HG02840 (cell line): ENCODE measurements at regions not wholly inside any gene's neighbourhood (a gene's known extent, or its start where the extent isn't known, plus 50 kb on each side); places are given as distances from the start of the nearest gene placed in this dataset.

Experiments
- ATAC-seq: cut with Tn5 transposase; IDR thresholded peaks from one replicate; pipeline ENCODE4 v1.9.1; 2021; ENCODE audit warnings: mild to moderate bottlenecking, moderate library complexity, moderate number of reproducible peaks; ENCODE audit not compliant: unreplicated experiment, low FRiP score

DNA sequence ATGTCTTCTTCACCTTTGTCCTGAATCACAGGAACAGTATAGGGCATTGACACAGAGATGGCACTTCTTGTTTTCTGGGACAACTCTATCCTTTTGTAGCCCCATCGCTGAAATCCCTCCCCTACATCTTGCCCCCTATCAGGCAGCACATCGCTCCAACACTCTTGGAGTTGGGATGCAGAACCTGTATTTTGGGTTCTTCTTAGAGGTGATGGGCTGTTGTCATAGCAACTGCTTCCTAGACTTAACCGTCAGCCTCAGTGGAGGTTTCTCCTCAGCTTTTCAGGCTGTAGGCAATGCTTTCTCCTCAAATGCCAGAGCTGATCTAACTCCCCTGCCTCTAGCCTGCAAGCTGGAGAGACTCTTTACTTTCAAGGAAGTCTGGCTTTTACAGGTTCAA, 99.9 kb upstream of the SPRED2 start:
- ATAC-seq = no peak

DNA sequence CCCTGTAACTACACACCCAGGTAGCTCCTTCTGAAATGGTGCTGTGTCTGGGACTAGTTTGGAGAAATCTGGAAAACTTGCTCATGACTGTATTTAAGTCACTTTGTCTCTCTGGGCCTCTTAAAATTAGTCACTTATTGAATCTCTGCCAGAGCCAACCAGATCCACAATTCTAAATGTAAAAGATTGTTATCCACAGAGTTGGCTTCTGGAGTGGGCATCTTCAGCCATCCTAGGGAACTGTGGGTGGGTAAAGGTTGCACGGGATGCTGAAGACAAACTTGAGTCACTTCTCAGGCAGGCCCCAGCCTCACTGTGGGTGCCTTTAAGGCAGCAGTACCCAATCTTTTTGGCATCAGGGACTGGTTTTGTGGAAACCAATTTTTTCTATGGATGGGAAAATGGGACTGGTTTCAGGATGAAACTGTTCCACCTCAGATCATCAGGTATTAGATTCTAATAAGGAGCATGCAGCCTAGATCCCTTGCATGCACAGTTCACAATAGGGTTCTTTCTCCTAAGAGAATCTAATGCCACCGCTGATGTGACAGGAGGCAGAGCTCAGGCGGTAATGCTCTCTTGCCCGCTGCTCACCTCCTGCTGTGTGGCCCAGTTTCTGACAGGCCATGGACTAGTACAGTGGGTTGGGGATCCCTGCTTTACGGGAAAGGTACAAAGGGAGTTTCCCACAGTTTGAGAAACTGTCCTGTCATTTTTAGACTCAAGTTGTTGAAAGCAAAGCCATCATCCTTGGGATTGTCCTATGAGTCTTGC, 98.3 kb upstream of the SPRED2 start:
- ATAC-seq = no peak

DNA sequence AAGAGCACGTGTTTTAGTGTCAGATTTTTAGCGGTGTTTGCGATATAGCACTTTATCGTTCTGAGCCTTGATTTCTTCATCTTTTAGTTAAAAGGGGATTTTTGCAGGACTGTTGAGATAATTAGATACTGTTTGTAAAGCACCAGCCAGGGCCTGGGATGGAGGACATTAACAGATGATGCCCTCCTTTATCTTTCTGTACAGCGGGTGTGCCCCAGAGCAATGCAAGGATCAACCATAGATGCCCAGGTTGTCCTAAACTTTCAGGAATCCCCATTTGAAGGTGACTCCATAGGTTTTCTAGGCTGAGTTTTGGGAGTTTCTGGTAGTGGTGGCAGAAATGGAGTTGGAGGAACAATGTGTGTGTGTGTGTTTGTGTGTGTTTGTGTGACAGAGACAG, 97.0 kb upstream of the SPRED2 start:
- no peak for ATAC-seq

DNA sequence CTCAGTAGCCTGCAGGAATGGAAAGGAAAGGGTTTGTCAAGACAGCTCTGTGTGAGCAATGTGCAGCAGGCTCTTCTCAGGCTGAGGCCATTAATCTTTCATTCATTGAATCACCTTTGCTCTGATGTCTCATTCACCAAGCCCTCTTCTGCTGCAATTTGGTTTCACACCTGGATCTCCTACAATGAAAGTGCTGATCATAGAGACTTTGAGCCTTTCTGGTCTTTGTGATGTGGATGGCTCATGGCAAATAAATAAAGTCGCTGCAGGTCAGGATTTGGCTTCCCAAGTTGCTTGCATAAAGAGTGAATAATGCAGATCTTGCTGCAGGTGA, 95.8 kb upstream of the SPRED2 start:
- no peak for ATAC-seq

DNA sequence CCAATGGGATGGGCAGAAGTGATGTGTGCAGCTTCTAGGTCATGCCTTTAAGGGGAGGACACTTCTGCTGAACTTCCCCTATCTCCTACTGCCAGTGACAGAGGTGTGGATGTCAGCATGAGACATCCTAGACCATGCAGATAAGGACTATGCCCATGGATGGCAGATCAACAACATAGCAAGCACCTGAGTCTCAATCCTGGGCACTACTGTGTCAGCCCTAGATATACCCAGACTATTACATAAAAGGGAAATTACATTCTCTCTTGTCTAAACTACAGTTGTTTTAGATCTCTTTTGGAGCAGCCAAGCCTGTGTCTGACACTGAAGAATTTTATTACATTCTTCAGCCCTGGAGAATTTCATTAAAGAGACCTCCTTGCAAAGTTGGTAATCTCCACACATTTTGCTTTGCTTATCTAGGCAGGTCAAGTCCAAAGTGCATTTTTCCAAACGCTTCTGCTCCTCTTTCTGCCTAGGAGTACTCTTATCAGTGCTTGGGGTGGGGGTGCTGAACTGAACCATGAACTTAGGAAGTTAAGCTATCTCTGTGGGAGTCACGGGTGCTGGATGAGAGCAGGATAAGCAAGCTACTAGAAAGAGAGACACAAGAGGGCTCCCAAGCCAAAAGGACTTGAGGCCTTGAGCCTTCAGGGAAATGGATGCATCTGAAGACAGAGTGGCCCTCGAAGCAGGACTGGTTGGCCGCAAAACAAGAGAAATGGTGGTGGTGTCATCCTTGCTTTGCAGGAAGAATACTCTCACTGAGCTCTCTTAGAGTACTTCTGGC, 95.2 kb upstream of the SPRED2 start:
- no peak for ATAC-seq

DNA sequence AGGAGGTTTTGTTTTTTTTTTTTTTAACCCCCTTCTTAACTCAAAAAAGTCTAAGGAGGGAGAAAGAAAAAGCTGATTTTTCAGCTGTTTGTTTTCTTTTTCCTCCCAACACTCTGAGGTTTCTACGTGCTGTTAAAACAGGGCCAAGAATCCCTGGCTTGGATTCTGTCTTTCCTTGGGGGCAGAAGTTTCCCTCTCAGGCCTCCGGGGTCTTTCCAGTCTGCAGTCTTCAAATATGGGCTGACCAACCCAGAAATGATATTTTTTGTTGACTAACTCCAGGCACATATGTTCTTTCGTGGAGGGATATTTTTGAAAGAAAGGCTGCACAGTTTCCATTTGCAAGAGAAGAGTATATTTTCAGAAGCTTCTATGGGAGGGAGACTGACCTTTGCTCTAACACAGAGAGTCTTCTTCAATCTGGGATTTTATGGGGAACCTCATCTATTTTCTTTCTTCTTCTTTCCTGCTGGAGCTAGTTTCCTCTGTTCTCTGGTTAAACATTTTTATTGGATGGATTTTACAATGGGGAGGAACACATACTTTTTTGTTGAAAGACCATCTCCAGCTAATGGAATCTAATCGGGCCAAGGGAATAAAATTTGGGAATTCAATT, 93.3 kb upstream of the SPRED2 start:
- no peak for ATAC-seq

DNA sequence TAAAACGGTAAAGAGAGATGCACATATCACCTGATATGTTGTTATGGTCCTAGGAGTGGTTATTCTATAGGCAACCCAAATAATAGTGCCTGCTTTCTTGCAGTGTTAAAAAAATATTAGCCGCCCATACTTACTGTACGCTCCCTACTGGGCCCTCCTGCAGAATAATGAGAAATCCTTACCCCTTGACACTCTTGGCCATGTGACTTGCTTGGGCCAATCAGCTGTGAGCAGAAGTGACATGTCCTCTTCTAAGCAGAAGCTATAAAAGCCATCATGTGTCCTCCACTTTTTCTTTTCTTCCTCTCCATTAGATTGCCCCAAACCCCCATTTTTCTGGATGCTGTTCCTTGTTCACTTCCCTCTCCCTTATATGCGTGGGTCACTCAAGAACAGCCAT, 90.5 kb upstream of the SPRED2 start:
- no peak for ATAC-seq

DNA sequence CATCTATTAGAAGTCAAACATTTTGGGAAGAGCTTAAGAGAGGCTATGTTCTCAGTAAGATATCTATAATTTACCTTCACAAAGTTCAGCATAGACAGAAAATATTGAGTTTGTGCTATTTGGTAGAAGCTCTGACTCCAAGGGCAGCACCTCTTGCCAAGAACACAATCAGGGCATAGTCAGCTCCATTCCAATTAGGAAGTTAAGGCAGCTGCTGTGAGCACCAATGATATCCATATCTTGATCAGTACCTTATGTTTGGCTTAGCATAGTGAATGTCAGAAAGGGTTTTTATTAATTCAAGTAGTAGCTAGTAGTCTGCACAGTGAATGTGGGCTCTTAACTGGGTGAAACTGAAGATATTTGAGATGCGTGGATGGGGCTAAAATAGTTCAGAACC, 86.4 kb upstream of the SPRED2 start:
- ATAC-seq = no peak

DNA sequence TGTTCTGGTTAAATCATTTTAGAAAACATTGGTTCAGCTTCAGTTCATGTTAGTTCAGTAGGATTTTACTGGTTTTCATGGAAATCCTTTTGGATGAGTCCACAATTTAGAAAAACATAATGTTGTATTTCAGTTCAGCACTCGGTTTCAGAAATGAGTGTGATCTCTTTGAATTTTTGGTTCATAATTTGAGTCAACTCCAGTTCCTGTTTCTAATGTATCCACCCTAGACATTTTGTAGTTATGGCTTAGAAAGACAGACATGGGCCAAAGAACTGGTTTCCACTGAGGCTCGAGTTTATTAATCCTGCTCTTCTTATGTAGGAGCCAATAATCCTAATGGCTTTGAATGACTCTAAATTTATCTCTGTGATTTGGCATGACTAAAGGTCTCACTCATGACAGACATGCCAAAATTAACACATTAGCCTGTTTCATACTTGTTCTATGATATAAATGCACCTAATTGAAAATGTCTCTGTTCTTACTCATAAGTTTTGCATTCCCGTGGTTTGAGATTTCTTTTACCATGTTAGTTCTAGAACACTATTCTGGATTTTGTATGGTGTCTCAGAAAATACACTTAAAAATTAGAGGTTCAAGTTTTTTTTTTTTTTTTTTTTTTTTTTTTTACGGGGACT, 82.3 kb upstream of the SPRED2 start:
- ATAC-seq = no peak

DNA sequence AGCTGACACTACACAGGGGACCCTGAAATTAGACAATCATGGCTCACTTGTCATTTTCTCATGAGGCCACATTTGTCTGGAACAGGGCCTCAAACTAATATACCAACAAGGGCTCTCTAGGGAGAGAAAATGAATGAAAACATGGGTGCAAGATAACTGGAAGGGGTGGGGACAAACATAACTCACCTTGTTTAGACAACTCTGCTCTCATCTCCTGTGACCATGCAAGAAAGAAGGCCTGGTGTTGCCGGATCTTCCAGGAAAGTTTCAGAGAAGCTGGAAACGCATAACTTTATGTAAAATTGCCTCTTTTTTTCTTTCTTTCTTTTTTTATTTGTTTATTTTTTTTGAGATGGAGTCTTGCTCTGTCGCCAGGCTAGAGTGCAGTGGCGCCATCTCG, 80.4 kb upstream of the SPRED2 start:
- no peak for ATAC-seq

DNA sequence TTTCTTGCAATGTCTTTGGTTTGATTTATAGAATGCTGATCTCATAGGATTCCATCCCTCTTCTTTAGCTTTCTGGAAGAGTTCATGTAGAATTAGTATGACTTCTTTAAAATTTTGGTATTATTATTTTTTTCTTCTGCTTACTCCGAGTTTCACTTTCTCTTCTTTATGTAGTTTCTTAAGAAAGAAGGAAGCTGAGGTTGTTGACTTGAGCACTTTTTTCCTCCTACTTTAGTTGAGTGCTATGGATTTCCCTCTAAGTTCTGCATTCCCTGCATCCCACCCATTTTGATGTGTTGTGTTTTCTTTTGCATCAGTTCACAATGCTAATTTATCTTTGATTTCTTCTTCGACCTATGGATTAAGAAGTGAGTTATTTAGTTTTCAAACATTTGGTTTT, 78.9 kb upstream of the SPRED2 start:
- no peak for ATAC-seq

DNA sequence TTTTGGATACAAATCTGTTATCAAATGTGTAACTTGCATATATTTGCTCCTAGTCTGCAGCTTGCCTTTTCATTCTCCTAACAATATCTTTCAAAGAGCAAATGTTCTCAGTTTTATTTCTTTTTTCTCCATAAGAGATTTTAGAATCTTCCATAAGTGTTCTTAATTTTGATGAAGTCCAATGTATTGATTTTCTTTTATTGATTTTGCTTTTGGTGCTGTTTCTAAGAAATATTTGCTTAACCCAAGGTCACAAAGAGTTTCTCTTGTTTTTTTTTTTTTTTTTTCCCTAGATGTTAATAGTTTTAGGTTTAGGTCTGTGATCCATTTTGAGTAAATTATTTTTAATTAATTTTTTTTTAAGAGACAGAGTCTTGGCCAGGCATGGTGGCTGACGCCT, 75.8 kb upstream of the SPRED2 start:
- ATAC-seq = no peak

DNA sequence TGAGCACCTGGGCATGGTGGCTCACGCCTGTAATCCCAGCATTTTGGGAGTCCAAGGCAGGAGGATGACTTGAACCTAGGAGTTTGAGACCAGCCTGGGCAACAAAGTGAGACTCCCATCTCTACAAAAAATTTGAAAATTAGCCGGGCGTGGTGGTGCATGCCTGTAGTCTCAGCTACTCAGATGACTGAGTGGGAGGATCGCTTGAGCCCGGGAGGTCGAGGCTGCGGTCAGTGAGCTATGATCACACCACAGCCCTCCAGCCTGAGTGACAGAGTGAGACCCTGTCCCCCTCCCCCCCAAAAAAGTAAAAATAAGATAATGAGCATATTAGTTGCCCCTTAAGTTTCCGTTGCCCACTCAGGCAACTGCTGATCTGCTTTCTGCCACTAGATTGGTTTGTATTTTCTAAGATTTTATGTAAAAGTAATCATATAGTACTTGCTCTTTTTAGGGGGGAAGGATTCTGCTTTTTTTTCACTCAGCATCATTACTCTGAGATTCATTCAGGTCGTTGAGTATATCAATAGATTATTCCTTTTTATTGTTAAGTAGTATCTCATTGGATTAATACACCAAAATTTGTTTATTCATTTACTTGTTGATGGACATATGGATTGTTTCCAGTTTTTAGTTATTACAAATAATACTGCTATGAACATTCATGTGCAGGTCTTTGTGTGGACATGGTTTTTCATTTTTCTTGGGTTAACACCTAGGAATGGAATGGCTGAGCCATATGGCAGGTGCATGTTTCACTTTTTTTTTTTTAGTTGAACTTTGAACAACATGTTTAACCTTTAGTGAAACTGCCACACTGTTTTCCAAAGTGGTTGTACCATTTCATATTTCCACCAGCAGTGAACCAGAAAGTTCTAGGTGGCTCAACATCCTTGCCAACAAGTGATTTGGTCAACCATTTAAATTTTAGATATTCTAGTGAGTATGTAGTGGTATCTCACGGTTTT, 75.0 kb upstream of the SPRED2 start:
- ATAC-seq = no peak

DNA sequence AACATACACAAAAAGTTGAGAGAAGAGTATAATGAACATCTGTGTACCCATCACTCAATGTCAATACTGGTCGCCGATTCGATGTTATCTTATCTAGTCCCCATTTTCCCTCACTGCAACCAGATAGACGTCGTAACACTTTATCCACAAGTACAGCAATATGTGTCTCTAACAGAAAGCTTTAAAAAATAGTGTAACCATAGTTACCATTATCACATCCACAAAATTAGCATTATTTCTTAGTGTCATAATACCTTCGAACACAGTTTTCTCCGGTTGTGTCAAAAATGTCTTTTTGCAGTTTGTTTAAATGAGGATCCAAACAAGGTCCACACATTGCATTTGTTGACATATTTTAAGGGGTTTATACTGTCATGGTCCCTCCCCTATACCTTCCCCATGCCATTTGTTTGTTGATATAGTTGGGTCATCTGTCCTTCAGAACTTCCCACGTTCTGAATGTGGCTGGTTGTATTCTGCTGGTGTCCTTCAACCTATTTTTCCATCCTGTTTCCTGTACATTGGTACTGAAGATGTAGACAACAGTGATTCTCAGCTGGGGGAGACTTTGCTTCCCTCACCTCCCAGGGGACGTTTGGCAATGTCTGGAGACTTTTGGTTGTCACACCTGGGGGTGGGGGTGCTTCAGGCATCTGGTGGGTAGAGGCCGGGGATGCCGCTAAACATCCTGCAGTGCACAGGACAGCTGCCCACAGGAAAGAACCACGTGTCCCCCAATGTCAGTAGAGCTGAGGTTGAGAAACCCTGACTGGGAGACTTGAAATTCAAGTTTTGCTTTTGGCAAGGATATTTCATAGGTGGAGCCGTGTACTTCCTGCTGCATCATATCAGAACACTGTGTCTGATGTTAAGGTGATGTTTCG, 72.7 kb upstream of the SPRED2 start:
- no peak for ATAC-seq

DNA sequence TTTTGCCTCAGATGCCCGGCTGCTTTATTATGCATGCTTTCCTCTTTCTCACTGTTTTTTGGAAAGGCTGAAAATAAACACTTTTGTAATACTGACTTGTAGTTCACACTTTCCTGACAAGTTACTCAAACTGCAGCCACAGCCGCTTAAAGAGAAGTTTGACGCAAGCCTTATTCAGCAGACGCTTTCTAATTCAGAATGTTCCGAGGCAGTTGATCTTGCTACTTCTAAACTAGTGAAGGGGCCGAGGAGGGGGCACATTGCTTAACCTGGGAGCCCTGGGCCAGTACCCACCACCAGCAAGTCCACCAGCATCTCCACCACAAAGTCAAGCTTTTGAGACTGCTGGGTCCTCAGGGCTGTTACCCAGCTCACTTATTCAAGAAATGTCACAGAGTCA, 71.8 kb upstream of the SPRED2 start:
- no peak for ATAC-seq

DNA sequence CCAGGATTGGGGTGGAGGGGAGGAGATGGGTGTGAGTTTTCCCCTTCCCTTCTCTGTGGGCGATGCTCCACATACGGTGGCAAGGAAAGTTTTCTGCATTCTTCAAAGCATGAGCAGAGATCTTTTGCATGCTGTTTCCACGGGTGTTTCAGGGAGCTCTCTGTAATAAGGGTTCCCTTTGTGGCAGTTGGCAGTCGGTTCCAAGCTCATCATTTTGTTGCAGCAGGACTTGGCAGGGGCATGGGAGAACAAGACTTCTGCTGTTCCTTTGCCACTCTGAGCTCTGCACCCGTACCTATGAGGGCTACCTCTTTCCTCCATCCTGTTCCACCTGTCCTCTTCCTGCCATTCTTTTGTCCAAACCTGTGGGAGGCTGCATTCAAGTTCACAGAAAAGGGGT, 71.3 kb upstream of the SPRED2 start:
- ATAC-seq = no peak

DNA sequence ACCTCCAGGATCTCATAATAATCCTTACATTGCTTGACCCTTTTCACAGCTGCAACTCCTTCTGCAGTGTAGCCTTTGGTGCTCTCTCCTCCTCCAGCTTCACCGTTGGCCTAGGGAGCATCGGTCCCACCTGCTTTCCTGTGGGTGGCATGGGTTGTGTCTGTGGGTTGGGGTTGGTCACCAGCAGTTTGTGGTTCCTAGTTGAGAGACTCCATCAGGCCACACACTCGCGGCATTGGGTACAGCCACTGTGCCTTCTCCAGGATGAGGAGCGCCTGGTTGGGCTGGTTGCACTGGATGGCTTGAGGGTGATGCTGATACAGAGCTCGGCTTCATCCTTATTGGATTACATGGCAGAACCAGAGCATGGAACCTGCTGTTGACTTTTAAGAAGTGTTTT, 69.4 kb upstream of the SPRED2 start:
- ATAC-seq = no peak

DNA sequence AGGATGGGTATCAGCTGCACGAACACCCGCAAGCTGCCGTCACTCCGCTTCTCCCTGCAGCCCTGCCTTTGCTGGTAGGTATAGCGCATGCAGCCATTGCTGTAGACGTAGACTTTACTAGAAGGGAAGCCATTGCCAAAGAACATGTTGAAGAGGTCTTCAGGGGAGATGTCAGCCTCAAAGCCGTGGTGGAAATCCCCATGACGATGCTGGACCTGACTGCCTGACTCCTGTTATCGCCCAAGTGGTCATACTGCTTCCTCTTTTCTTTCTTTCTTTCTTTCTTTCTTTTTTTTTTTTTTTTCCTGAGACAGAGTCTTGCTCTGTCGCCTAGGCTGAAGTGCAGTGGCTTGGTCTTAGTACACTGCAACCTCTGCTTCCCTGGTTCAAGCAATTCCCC, 68.7 kb upstream of the SPRED2 start:
- no peak for ATAC-seq

DNA sequence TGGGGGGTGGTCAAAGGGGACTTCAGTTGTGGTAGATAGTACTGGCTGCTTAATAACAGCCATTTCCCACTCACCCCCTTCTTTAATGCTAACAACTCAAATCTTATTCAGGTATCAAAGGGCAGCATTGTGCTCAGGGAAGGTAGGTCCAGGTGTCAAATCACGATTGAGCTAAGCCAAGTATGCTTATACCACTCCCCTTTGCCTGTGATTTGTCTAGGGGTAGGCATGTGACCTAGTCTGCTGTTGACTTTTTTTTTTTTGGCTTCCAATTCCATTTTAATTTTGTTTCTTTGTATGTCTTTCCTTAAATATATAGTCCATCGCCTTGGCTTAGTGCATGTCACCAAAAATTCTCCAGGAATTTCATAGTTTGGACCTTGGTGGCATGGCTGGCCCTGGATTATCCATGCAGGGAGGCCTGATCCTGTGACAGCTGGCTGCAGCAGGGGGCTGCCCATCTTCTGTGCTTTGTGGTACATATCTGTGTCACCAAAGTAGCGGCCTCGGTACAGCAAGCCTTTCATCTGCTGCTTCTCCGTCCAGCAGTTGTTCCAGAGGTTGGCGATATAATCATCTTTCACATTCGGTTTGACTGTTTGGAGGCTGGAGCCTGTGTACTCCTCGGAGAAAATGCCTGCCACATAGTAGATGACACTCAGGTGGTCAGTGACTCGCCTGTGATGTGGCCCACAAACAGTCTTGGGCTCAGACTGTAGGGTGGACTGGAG, 68.1 kb upstream of the SPRED2 start:
- no peak for ATAC-seq
